H1 (cell line): ENCODE measurements at regions not wholly inside any gene's neighbourhood (a gene's known extent, or its start where the extent isn't known, plus 50 kb on each side); places are given as distances from the start of the nearest gene placed in this dataset.

Experiments used
- CTCF ChIP-seq, 3 experiments: IDR thresholded peaks; 1 replicate in 2 of 3; 2 replicates in 1 of 3; pipeline versions ENCODE4 v1.5.1 to v1.6.1; 2011; ENCODE audit warnings: low read length in 3 of 3, mild to moderate bottlenecking in 3 of 3, inconsistent platforms in 2 of 3, low read depth in 1 of 3, moderate library complexity in 1 of 3; ENCODE audit not compliant: insufficient read depth in 1 of 3; ENCODE audit errors: control extremely low read depth in 1 of 3
- EZH2 ChIP-seq: fragments of 200-600 bp; sonication (generic); IDR thresholded peaks from 2 replicates; pipeline ENCODE4 v1.7.1; 2012; ENCODE audit warnings: low read depth, mild to moderate bottlenecking, moderate library complexity, low read length, inconsistent platforms; ENCODE audit not compliant: severe bottlenecking
- GTF2F1 ChIP-seq: IDR thresholded peaks from 2 replicates; pipeline ENCODE4 v1.6.1; 2012; ENCODE audit warnings: low read depth, low read length, improper control_type of control experiment, borderline replicate concordance
- HDAC2 ChIP-seq, 2 experiments: fragments of 300-600 bp in 1 of 2; sonication (generic) in 1 of 2; IDR thresholded peaks; 2 replicates each; pipeline ENCODE4 v1.6.1; 2011 to 2012; ENCODE audit warnings: low read depth in 2 of 2, low read length in 2 of 2, mild to moderate bottlenecking in 2 of 2, moderate library complexity in 2 of 2, borderline replicate concordance in 1 of 2, inconsistent platforms in 1 of 2
- PHF8 ChIP-seq: fragments of 200-600 bp; sonication (generic); conservative IDR thresholded peaks from 2 replicates; pipeline ENCODE4 v1.7.1; 2012; ENCODE audit warnings: low read depth, mild to moderate bottlenecking, inconsistent platforms, low read length, moderate library complexity
- POLR2A ChIP-seq, 2 experiments: IDR thresholded peaks; 1 replicate in 1 of 2; 2 replicates in 1 of 2; pipeline ENCODE4 v1.6.1; 2011; ENCODE audit warnings: low read depth in 2 of 2, low read length in 2 of 2, mild to moderate bottlenecking in 2 of 2; ENCODE audit errors: control extremely low read depth in 1 of 2
- POLR2AphosphoS5 ChIP-seq: IDR thresholded peaks from 2 replicates; pipeline ENCODE4 v1.6.1; 2011; ENCODE audit warnings: low read depth, low read length
- SIN3A ChIP-seq, 2 experiments: IDR thresholded peaks in 1 of 2; conservative IDR thresholded peaks in 1 of 2; 2 replicates each; pipeline ENCODE4 v1.6.1; 2011 to 2012; ENCODE audit warnings: low read length in 2 of 2, improper control_type of control experiment in 1 of 2, low read depth in 1 of 2, mild to moderate bottlenecking in 1 of 2
- YY1 ChIP-seq: IDR thresholded peaks from 2 replicates; pipeline ENCODE4 v1.6.1; 2011; ENCODE audit warnings: low read depth, mild to moderate bottlenecking, low read length
- ZNF274 ChIP-seq: IDR thresholded peaks from 2 replicates; pipeline ENCODE4 v1.7.0; 2012; ENCODE audit warnings: low read length, borderline replicate concordance; ENCODE audit errors: extremely low read depth

DNA sequence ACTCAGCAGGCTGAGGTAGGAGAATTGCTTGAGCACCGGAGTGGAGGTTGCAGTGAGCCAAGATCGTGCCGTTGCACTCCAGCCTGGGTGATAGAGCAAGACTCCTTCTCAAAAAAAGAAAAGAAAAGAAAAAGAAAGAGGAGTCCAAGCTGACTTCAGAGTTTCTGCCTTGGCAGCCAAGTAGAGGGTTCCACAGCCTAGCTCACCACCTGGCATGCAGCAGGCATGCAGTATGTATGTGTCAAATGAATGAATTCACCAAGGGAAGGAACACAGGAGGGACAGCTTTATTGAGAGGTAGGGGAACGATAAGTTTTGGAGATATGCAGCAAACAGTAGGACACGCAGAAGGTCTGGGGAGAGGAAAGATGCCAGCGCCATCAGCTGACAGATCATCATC, 230.4 kb downstream of the BUD13 start:
- TF ChIP-seq PHF8 (no peak), ZNF274 (no peak), CTCF (IDR thresholded peaks at IDR 0.05; ENCODE audit: control extremely low read depth in 1 of 3, insufficient read depth in 1 of 3, low read depth in 1 of 3, low read length in 3 of 3) (no peak), SIN3A (conservative IDR thresholded peaks at IDR 0.05 in 1 of 2, IDR thresholded peaks at IDR 0.05 in 1 of 2; ENCODE audit: low read depth in 1 of 2, low read length in 2 of 2) (no peak), HDAC2 (IDR thresholded peaks at IDR 0.05; ENCODE audit: borderline replicate concordance in 1 of 2, low read depth in 2 of 2, low read length in 2 of 2) (no peak), YY1 (no peak), GTF2F1 (no peak), POLR2AphosphoS5 (no peak), POLR2A (IDR thresholded peaks at IDR 0.05; ENCODE audit: control extremely low read depth in 1 of 2, low read depth in 2 of 2, low read length in 2 of 2) (no peak), EZH2 (no peak)
